Fibroblast of lung (primary cell): ENCODE measurements at regions not wholly inside any gene's neighbourhood (a gene's known extent, or its start where the extent isn't known, plus 50 kb on each side); places are given as distances from the start of the nearest gene placed in this dataset.

Source experiments
- CTCF ChIP-seq, 2 donors: IDR thresholded peaks in 1 of 2; conservative IDR thresholded peaks in 1 of 2; 1 replicate in 1 of 2; 2 replicates in 1 of 2; pipeline ENCODE4 v1.5.1; 2011 to 2012; ENCODE audit warnings: low read length in 2 of 2, control low read depth in 1 of 2, inconsistent platforms in 1 of 2, low read depth in 1 of 2, mild to moderate bottlenecking in 1 of 2
- EZH2 ChIP-seq: IDR thresholded peaks from 2 replicates; pipeline ENCODE4 v1.5.1; 2012; ENCODE audit warnings: low read length, control low read depth, mild to moderate bottlenecking; ENCODE audit errors: missing control alignments

DNA sequence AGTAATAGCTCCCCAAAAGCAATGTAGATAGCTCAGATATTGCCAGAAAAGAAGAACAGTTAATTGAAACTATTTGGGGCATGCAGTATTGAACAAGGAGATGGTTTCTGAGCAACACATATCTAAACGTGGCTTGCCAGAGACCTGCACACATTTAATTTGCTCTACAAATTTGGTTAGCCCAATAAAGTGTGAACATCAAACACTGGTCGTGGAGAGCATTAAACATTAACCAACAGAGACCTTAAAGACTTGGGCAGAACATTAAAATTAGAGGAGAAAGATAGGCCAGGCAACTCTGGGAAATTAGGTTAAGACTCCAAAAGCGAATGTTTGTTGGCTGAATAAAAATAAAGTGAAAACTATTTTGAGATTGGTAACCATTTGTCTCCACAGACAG lies 61.6 kb upstream of the ARID5B start:
- TF ChIP-seq CTCF (conservative IDR thresholded peaks at IDR 0.05 in 1 of 2, IDR thresholded peaks at IDR 0.05 in 1 of 2; ENCODE audit: low read depth in 1 of 2, low read length in 2 of 2) (no peak), EZH2 (no peak)
